HepG2 (cell line): ENCODE measurements at regions not wholly inside any gene's neighbourhood (a gene's known extent, or its start where the extent isn't known, plus 50 kb on each side); places are given as distances from the start of the nearest gene placed in this dataset.

Source experiments
- CEBPB ChIP-seq: IDR thresholded peaks from 2 replicates; pipeline ENCODE4 v1.6.1; 2011; ENCODE audit warnings: low read depth, low read length, improper control_type of control experiment, borderline replicate concordance
- CREB3 ChIP-seq: sonication (generic); formaldehyde crosslinking; IDR thresholded peaks from 2 replicates; pipeline ENCODE4 v1.5.0; 2020; ENCODE audit warnings: missing genetic modification reagents
- ERF ChIP-seq: IDR thresholded peaks from 2 replicates; pipeline ENCODE4 v1.6.1; 2018; ENCODE audit warnings: missing biosample characterization, missing genetic modification reagents
- GLI4 ChIP-seq: sonication (generic); formaldehyde crosslinking; IDR thresholded peaks from 2 replicates; pipeline ENCODE4 v1.5.1; 2020; ENCODE audit warnings: missing genetic modification reagents, mild to moderate bottlenecking, moderate library complexity, borderline replicate concordance
- IKZF5 ChIP-seq: IDR thresholded peaks from 2 replicates; pipeline ENCODE4 v1.6.1; 2018; ENCODE audit warnings: missing genetic modification reagents, mild to moderate bottlenecking, missing compliant biosample characterization
- MBD4 ChIP-seq: IDR thresholded peaks from 2 replicates; pipeline ENCODE4 v1.6.1; 2012; ENCODE audit warnings: low read length, inconsistent platforms, borderline replicate concordance
- RARG ChIP-seq: sonication (generic); formaldehyde crosslinking; IDR thresholded peaks from 2 replicates; pipeline ENCODE4 v1.4.0; 2020; ENCODE audit warnings: low read depth, mild to moderate bottlenecking, missing genetic modification reagents
- TFE3 ChIP-seq: IDR thresholded peaks from 2 replicates; pipeline ENCODE4 v1.6.1; 2016
- ZBTB38 ChIP-seq: sonication (generic); formaldehyde crosslinking; IDR thresholded peaks from 2 replicates; pipeline ENCODE4 v1.5.1; 2020; ENCODE audit warnings: mild to moderate bottlenecking, missing genetic modification reagents
- ZKSCAN5 ChIP-seq: sonication (generic); formaldehyde crosslinking; IDR thresholded peaks from 2 replicates; pipeline ENCODE4 v1.5.1; 2020; ENCODE audit warnings: mild to moderate bottlenecking, missing genetic modification reagents
- ZNF224 ChIP-seq: sonication (generic); formaldehyde crosslinking; IDR thresholded peaks from 2 replicates; pipeline ENCODE4 v1.5.0; 2020; ENCODE audit warnings: mild to moderate bottlenecking, missing genetic modification reagents
- ZNF24 ChIP-seq: fragments of 450-650 bp; IDR thresholded peaks from 2 replicates; pipeline ENCODE4 v1.6.1; 2017; ENCODE audit warnings: antibody characterized with exemption, mild to moderate bottlenecking
- ZNF362 ChIP-seq: sonication (generic); formaldehyde crosslinking; IDR thresholded peaks from 2 replicates; pipeline ENCODE4 v1.4.0; 2020; ENCODE audit warnings: missing genetic modification reagents, mild to moderate bottlenecking, borderline replicate concordance
- ZNF431 ChIP-seq: sonication (generic); formaldehyde crosslinking; IDR thresholded peaks from 2 replicates; pipeline ENCODE4 v1.9.0; 2022; ENCODE audit warnings: missing genetic modification reagents, low read depth, mild to moderate bottlenecking, borderline replicate concordance
- ZNF460 ChIP-seq: sonication (generic); formaldehyde crosslinking; IDR thresholded peaks from 2 replicates; pipeline ENCODE4 v1.5.1; 2020; ENCODE audit warnings: missing genetic modification reagents, mild to moderate bottlenecking, borderline replicate concordance
- ZNF496 ChIP-seq: sonication (generic); formaldehyde crosslinking; IDR thresholded peaks from 2 replicates; pipeline ENCODE4 v1.8.1; 2023; ENCODE audit warnings: mild to moderate bottlenecking, moderate library complexity, missing genetic modification reagents; ENCODE audit not compliant: insufficient replicate concordance
- ZNF577 ChIP-seq: sonication (generic); formaldehyde crosslinking; IDR thresholded peaks from 2 replicates; pipeline ENCODE4 v1.4.0; 2020; ENCODE audit warnings: mild to moderate bottlenecking, low read depth, missing genetic modification reagents, borderline replicate concordance
- ZNF639 ChIP-seq: conservative IDR thresholded peaks from 2 replicates; pipeline ENCODE4 v1.6.1; 2018; ENCODE audit warnings: missing genetic modification reagents
- ZNF703 ChIP-seq: sonication (generic); formaldehyde crosslinking; IDR thresholded peaks from 2 replicates; pipeline ENCODE4 v1.5.1; 2020; ENCODE audit warnings: missing genetic modification reagents, mild to moderate bottlenecking, moderate library complexity, borderline replicate concordance
- ZNF75D ChIP-seq: sonication (generic); formaldehyde crosslinking; IDR thresholded peaks from 2 replicates; pipeline ENCODE4 v1.8.1; 2023; ENCODE audit warnings: missing genetic modification reagents, mild to moderate bottlenecking, borderline replicate concordance

GRCh38 chr7:434891-435629 lies 84.6 kb downstream of the PDGFA start (continued):
- TF ChIP-seq CREB3 (CRISPR knock-in tag) (no peak), ZKSCAN5 (no peak), GLI4 (CRISPR knock-in tag) (no peak), ZNF224 (no peak), ZBTB38 (CRISPR knock-in tag) (no peak), ZNF362 (no peak), ZNF75D (CRISPR knock-in tag) (no peak), ZNF496 (CRISPR knock-in tag) (no peak), TFE3 (CRISPR knock-in tag) (no peak), ZNF460 (no peak), ZNF577 (CRISPR knock-in tag) (no peak), ZNF639 (CRISPR knock-in tag) (no peak; the same call in 1 of the 2 replicates), RARG (CRISPR knock-in tag) (no peak), IKZF5 (CRISPR knock-in tag) (peak; percentile 51), ERF (CRISPR knock-in tag) (peak; percentile 69; the same call in 1 of the 2 replicates), MBD4 (no peak), ZNF431 (CRISPR knock-in tag) (no peak; the same call in 1 of the 2 replicates), ZNF24 (no peak), ZNF703 (CRISPR knock-in tag) (no peak), CEBPB (peak; percentile 76)
